Tongue (tissue), 1 donor: ENCODE measurements at regions not wholly inside any gene's neighbourhood (a gene's known extent, or its start where the extent isn't known, plus 50 kb on each side); places are given as distances from the start of the nearest gene placed in this dataset.

ENCODE experiments used
- DNase-seq: peaks from one replicate; pipeline ENCODE4 v3.0.0-alpha.2; 2015

DNA sequence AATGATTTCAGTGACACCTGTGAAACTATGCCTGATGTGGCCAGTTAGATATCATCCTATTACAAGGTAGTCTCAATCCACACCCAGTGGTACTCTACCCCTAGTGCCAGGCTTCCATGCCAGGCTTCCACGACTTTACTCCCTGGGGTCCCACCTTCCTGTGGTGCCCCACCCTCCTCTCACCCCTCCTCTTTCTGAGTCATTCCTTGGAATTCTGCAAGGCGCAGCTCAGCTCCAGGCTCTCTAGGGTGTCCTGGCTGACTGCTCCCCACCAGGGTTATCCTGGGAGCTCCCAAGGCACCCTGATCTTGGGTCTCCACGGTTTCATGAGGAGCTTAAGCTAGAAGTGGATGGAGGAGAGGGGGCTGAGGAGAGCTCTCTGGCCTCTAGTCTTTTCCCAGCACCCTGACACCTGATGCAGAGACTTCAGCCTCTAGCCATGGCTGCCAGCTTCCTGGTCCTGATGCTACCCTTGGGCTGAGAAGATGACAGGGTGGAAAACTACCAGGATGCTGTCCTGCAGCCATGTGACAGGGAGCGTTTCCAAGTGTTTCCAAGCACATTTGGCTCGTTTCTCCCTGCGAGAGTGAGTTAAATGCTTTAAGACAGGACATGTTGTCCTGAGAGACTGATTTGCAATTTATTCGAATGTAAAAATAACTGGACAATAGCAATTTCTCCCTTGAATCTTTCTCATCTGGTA lies 1461.2 kb downstream of the TBC1D22A start:
- DNase-seq: no peak

DNA sequence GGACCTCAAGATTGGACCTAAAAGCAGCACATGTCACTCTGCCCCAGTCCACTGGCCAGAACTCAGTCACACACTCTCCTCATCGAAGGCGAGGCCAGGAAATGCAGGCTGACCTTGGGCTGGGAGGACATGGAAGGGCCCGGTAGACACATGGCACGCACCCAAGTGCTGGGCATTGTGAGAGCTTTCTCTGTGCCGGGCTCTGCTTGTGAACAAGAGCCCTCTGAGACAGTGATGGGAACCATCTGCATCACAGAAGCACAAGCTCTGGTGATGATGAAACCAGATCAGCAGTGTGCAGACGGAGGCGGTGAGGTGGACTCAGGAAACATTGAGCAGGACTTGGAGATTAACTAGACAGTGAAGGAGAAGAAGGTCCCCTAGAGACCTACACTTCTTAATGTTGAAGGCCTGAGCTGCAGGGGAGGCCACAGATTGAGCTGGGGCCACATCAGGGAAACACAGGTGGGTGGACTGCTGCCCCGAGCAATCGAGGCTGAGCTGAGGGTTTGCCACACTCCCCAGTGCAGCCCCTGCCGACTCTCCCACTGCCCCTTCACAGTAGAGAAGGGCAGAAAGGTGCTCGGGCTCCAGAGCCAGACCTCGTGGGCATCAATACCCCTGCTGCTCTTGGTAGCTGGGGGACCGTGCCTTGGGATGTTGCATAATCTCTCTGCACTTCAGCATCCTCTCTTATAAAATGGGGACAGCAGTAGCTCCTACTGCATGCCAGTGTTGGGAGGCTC lies 1460.5 kb downstream of the TBC1D22A start:
- no peak for DNase-seq

DNA sequence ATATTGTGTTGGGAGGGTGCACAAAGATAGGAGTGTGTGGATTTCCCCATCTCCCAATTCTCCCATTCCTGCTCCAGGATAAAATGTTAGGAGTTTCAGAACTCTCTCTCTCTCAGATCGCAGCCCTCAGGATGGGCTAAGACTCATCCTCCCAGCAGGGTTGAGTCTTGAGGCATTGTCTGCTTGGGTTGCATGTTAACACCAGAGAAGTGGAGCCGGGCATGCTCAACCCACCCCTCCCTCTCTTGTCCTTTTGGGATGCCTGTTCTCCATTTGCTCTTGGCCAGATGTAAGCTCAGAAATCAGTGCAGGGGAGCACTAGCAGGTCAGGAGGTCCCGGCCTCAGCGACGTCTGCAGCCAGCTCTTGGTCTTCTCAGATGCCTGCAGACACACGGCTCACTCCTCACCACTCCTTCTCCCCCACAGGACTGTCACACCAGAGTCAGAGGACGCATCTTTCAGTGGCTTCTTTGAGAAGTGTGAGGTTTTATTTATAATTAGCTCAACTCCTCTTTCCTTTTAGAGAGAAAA lies 1456.5 kb downstream of the TBC1D22A start:
- no peak for DNase-seq

- DNase-seq: no peak
These were observed 1455.1 kb downstream of the TBC1D22A start for GRCh38 chr22:48217596-48217995.

DNA sequence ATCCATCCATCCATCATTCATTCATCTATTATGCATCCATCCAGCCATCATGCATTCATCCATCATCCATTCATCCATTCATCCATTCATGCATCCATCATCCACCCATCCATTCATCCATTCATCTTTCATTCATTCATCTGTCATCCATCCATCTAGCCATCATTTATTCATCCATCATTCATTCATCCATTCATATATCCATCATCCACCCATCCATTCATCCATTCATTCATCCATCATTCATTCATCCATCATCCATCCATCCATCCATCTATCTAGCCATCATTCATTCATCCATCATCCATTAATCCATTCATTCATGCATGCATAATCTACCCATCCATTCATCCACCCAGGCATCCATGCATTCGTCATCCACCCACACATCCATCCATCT lies 1450.3 kb downstream of the TBC1D22A start:
- no peak for DNase-seq

DNA sequence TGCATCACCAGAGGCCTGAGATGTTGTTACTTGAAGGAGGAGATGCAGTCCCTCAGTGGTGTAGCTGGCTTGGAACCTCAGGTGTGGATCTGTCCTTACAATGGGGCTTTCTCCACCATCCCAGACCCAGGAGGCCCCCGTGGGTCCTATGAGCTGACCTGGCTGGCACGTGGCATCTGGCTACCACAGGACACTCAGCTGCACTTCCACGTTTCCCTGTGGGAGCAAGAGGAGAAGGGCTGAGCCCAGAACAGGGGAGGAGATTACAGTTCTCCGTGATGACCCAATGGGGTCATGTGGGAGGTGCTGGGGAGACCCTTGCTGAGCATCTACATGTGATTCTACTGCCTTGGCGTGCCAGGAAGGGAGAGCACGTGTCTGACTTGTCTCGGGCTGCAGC lies 1448.4 kb downstream of the TBC1D22A start:
- DNase-seq: no peak

DNA sequence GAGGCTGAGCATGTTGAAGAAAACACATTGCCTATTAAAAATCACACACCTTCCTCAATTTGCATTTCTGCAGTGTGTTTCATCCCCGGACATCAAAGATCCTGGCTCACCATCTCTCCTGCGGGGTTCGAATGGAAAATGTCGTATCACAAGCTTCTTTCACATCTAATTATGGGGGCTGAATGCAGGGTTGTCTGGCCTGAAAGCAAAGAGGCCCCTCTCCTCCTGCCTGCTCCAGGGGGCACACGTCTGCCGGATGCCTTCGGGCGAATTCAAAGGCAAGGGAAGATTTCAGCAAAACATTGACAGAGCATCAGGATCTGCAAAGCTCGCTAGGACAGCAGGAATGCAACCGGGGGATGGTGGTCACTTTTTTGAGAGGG lies 1447.7 kb downstream of the TBC1D22A start:
- DNase-seq: no peak

DNA sequence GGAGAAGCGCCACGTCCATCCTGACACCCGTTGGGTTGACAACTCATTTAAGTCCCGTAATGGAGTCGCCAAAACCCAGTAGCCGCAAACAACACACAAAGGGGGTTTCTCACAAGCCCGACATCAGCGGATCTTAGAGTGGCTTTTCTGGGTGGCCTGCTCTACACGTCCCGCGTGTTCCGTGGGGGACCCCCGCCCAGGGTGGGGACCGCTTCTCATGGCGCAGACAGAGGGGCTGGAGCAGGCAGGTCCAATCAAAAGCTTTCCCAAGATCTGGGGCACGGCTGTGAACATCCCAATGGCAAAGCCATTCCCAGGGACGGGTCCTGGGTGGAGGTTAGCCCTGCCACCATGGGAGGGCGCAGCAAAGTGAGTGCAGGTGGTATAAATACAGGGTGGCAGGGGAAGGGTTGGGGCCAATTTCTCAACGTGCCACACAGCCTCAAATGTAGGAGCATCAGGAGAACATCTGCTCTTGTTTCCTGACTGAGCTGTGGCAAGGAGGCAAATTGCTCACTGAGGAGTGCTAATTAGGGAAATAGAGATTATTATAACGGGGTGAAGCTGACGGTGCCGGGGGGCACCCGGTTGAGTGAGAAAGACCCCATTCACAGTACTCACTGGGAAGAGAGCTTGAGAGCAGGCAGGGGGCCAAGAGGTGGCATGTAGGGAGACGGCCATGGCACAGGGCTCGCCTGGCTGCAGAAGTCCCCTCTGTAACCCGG lies 1447.2 kb downstream of the TBC1D22A start:
- no peak for DNase-seq

GRCh38 chr22:48208894-48209293 lies 1446.4 kb downstream of the TBC1D22A start:
- DNase-seq: no peak

DNA sequence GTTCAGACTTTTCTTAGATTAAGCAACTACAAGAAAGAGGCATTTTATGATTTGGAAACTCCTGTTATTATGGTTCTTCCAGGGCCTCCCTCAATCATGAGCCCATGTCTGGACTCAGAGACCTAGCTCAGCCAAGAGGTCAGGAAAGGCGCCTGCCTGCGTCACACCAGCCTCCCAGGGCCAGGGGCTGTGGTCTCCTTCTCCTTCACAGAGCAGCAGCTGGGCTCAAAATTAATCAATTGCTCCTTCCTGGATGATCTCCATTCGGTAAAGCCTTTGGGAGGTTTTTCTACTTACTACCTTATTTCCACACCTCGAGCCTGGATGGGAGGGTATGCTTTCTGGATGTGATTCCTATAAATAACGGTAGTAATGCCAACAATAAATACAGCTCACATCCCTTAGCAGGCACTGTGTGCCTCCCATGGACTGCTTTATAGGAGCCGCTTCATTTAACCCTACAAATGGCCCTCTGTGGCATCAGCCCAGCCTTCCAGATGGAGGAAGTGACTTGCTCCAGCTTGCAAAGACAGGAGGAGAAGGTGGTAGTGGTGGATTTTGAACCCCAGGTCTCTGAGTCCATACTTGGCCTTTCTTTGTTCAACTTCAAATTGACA lies 1445.6 kb downstream of the TBC1D22A start:
- no peak for DNase-seq

DNA sequence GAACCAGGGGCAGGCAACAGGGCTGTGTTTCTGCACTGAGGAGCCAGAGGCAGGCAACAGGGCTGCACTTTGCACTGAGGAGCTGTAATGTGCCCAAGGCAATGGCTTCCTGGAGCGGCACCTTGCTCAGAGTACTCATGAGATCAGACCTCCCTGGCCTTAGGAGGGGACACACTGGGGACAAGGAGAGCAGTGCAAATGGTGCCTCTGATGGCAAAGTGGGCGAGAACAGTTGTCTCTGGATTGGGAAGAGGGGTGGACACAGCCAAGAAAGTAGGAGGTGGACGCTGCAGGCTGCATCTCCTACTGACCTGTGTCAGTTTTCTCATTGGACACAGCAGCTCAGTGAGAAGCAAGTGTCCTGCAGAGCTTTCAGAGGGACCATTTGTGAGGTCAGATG lies 1443.3 kb downstream of the TBC1D22A start:
- no peak for DNase-seq

DNA sequence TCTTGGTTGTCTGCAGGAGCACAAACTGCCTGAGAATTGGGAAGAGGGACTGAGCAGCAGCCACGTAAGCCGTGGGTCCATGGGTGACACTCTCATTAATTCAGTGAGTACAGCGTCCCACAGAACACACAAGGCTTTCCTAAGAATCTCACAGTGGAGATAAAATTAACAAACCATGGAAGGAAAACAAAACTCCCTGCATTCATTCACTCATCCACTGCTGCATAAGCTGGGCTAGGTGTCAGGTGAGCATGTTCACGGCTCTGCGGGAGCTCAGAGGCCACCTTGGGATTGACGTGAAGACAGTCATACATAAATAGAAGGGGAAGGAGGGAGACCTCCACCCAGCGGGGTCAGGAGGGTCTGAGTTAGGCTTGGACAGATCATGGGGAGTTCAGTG lies 1442.7 kb downstream of the TBC1D22A start:
- no peak for DNase-seq

DNA sequence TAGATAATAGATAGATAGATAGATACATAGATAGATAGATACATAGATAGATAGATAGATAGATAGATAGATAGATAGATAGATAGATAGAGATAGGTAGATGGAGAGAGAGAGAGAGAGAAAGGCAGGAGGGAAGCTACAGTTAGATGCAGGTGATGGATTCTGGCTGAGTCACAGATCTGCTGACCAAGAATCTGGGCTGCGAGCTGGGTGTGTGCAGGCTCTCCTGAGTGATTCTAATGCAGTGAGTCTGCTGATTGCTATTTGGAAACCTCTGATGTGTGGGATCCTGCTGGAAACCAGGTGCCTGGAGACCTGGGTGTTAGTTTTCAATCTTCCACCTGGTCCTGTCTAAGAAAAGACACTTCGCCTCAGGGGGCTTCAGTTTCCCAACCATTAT lies 1441.8 kb downstream of the TBC1D22A start:
- no peak for DNase-seq

GRCh38 chr22:48199667-48200066 lies 1437.2 kb downstream of the TBC1D22A start:
- DNase-seq: no peak

DNA sequence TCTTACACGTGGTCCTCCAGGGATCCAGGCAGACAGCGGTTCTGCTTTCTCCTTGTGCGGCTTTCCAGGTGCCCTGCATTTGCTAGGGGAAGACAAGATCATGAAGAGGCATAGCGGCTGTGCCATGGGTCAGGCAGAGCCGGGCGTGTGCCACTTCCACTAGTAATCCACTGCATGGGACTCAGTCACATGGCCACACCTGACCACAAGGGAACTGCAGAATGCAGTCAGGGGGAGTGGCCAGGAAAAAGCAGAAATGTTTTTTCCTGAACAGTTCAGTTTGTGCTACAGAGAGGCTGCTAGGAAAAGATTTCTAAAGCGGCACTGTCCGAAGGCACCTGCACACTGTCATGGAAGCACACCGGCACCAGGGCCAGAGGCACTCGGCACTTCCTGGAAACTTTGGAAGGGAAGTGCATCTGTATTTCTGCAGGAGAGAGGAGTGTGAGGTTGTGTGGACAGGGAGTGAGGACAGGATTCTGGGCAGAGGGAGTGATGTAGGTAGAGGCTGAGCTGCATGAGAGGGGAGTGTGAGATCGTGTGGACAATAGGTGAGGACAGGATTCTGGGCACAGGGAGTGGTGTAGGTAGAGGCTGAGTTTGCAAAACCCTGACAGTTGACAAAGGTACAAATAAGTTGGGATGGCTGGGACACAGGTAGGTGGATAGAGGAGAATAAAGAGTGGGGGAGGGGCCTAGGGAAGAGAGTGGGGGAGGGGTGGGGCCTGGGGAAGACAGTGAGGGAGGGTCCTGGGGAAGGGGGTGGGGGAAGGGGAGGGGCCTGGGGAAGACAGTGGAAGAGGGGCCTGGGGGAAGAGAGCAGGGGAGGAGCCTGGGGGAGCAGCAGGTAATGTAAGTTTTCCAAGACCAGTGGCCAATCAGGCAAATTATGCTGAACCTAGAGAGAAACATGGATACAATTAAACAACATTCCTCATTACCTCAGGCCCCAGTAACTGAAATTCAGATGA lies 1436.3 kb downstream of the TBC1D22A start:
- no peak for DNase-seq

GRCh38 chr22:48197189-48197690 lies 1434.8 kb downstream of the TBC1D22A start:
- no peak for DNase-seq

DNA sequence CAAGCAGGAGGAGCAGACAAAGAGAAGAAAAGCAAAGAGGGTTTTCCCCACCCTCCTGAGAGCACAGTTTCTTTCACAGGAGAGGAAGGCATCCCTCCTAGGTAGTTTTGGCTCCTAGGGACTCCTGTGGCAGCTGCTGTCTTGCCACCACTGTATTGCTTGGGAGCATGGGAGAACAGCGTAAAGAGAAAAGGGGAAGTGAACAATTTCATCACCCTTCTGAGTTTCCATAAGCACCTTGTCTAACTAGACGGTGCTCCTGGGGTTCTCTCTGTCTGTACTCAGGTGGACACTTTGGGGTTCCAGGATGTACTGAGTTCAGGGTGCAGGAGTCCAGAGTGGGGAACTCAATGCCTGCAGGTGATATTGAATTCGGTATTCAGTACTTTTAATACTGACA lies 1430.5 kb downstream of the TBC1D22A start:
- no peak for DNase-seq

GRCh38 chr22:48192071-48192470 lies 1429.6 kb downstream of the TBC1D22A start:
- DNase-seq: no peak

DNA sequence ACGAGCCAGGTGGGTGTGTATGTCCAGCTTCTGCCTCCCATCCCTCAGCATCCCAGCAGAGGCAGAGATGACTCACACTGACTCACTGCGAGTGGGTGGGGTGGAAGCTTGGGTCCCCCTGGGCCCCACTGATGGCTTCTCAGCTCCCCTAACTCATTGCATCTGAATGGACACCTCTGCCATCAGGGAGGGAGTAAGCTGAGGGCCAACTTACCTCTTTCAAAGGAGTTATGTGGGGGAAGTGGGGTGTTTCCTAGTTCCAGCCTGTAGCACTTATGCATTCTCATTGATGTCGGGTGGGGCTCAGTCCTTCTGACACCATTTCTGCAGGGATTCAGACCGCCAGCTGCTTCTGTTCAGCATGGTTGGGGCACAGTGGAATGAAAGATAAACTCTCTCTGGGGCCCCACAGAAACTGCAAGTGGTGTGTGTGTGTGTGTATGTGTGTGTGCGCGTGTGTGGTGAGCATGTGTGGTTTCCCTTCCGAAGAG lies 1425.8 kb downstream of the TBC1D22A start:
- DNase-seq: peak; percentile 50

GRCh38 chr22:48187356-48187755 lies 1424.9 kb downstream of the TBC1D22A start:
- DNase-seq: no peak
